ENCODE measurements at regions not wholly inside any gene's neighbourhood (a gene's known extent, or its start where the extent isn't known, plus 50 kb on each side); places are given as distances from the start of the nearest gene placed in this dataset.

- no peak overlapping the region for H3K9ac ChIP-seq (ENCODE audit: control insufficient read depth, insufficient read depth, low read length)
- no peak for DNase-seq (ENCODE audit: low read depth, low spot score)
- POLR2A ChIA-PET: no interaction called here
- FAIRE-seq: no peak
- H3K4me3 ChIP-seq: no peak overlapping the region
- H2AFZ ChIP-seq (ENCODE audit: control insufficient read depth, low read depth, low read length): no peak overlapping the region
- H3K4me2 ChIP-seq (ENCODE audit: control insufficient read depth, insufficient read depth): no peak overlapping the region
- H3K27ac ChIP-seq (ENCODE audit: control insufficient read depth, insufficient read depth): no peak overlapping the region
- H3K79me2 ChIP-seq (ENCODE audit: control insufficient read depth, insufficient read depth, low read length): no peaks in the 10 kb centered on the region
- TF ChIP-seq CREM (IDR thresholded peaks at IDR 0.05; ENCODE audit: low read depth) (no peak), KAT2A (conservative IDR thresholded peaks at IDR 0.05; ENCODE audit: control insufficient read depth, low read depth, low read length) (no peak), RUNX3 (IDR thresholded peaks at IDR 0.05; ENCODE audit: low read length) (no peak), HDAC2 (IDR thresholded peaks at IDR 0.05) (no peak), EP300 (IDR thresholded peaks at IDR 0.05; ENCODE audit: borderline replicate concordance in 1 of 2, control insufficient read depth in 1 of 2, low read depth in 2 of 2, low read length in 2 of 2) (no peak), HDAC6 (IDR thresholded peaks at IDR 0.05; ENCODE audit: unreplicated experiment) (no peak), PAX8 (IDR thresholded peaks at IDR 0.05) (no peak), NR2C1 (IDR thresholded peaks at IDR 0.05) (no peak), MLLT1 (IDR thresholded peaks at IDR 0.05) (no peak), SIX5 (IDR thresholded peaks at IDR 0.05; ENCODE audit: low read depth, low read length, severe bottlenecking) (no peak), SREBF2 (IDR thresholded peaks at IDR 0.05; ENCODE audit: low read length) (no peak), HSF1 (IDR thresholded peaks at IDR 0.05; ENCODE audit: low read depth, low read length) (no peak), ZNF24 (IDR thresholded peaks at IDR 0.05) (no peak), BCL11A (IDR thresholded peaks at IDR 0.05; ENCODE audit: low read depth, low read length) (no peak), SIN3A (IDR thresholded peaks at IDR 0.05; ENCODE audit: low read depth, low read length) (no peak), WRNIP1 (IDR thresholded peaks at IDR 0.05; ENCODE audit: borderline replicate concordance, low read depth, low read length) (no peak), ATF2 (IDR thresholded peaks at IDR 0.05; ENCODE audit: low read length) (no peak), ZNF622 (IDR thresholded peaks at IDR 0.05) (no peak)
- SMC1A ChIA-PET (ENCODE audit: uncharacterized antibody, unreplicated experiment): no interaction called here
- in situ Hi-C loops (cut with MboI) (no loop called here), intact Hi-C loops (cut with micrococcal nuclease; ENCODE audit: unreplicated experiment) (loop anchor here (10.0 kb wide), 1 partner anchor 56 kb away; no protein-coding TSS in a partner anchor)
- H3K27me3 ChIP-seq (replicated peaks in 1 of 2; ENCODE audit: control insufficient read depth in 2 of 2, insufficient read depth in 2 of 2, low read length in 1 of 2): peaks cover 3 to 7% of the 10 kb centered on the region in 2 experiments
- no peaks in the 10 kb centered on the region for H3K4me1 ChIP-seq (ENCODE audit: control insufficient read depth, insufficient read depth, low read length)
- BruUV-seq (replicated peaks): no TSS peak
- RAD21 ChIA-PET (ENCODE audit: unreplicated experiment): no interaction called here
- no peak for ATAC-seq
- CTCF ChIA-PET: interaction anchor here (1.9 kb wide), 1 partner anchor 8 kb away, joined by 6 read pairs; no protein-coding TSS in a partner anchor
- no peaks in the 10 kb centered on the region for H4K20me1 ChIP-seq (ENCODE audit: control insufficient read depth, insufficient read depth)
- 17% methylated on average over 6 of the region's 6 CpGs for WGBS (ENCODE audit: insufficient coverage, insufficient replicate concordance, low lambda C conversion rate, missing lambda C conversion rate)
- no peaks in the 10 kb centered on the region for H3K9me3 ChIP-seq (replicated peaks; ENCODE audit: control insufficient read depth, insufficient read depth, low read length)
- H3K36me3 ChIP-seq (ENCODE audit: control insufficient read depth in 2 of 2, insufficient read depth in 2 of 2, low read length in 1 of 2): no peaks in the 10 kb centered on the region
These were observed 1637.8 kb upstream of the C9orf72 start for GRCh38 chr9:29211003-29211579.
